ENCODE measurements at regions not wholly inside any gene's neighbourhood (a gene's known extent, or its start where the extent isn't known, plus 50 kb on each side); places are given as distances from the start of the nearest gene placed in this dataset.

DNA sequence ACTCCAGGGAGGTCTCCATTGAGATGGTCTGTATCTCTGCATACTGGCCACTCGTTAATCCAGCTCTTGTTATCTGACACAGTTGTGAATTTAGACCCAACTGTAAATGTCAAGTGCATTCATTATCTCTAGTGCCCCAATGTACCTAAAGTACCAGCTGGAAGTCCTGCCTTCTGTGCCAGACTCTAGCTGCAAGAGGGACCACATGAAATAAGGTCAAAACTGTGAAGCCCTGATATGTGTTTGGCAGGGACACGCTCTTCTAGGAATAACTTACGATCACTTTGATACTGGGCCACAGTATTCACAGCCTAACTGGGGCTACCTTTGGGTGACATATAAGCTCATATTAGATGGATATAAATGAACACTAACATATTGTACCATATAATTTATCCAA lies 268.5 kb downstream of the LRIG3 start:
- TF ChIP-seq, protein P1, sequence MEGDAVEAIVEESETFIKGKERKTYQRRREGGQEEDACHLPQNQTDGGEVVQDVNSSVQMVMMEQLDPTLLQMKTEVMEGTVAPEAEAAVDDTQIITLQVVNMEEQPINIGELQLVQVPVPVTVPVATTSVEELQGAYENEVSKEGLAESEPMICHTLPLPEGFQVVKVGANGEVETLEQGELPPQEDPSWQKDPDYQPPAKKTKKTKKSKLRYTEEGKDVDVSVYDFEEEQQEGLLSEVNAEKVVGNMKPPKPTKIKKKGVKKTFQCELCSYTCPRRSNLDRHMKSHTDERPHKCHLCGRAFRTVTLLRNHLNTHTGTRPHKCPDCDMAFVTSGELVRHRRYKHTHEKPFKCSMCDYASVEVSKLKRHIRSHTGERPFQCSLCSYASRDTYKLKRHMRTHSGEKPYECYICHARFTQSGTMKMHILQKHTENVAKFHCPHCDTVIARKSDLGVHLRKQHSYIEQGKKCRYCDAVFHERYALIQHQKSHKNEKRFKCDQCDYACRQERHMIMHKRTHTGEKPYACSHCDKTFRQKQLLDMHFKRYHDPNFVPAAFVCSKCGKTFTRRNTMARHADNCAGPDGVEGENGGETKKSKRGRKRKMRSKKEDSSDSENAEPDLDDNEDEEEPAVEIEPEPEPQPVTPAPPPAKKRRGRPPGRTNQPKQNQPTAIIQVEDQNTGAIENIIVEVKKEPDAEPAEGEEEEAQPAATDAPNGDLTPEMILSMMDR (IDR thresholded peaks at IDR 0.05) = no peak

DNA sequence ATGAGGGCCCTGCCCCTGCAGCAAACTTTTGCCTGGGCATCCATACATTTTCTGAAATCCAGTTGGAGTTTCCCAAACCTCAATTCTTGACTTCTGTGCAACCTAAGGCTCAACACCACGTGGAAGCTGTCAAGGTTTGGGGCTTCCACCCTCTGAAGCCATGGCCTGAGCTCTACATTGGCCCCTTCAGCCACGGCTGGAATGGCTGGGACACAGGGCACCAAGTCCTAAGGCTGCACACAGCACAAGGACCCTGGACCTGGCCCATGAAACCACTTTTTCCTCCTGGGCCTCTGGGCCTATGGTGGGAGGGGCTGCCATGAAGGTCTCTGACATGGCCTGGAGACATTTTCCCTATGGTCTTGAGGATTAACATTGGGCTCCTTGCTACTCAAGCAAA lies 266.3 kb downstream of the LRIG3 start:
- TF ChIP-seq, protein P1 (IDR thresholded peaks at IDR 0.05) = no peak

DNA sequence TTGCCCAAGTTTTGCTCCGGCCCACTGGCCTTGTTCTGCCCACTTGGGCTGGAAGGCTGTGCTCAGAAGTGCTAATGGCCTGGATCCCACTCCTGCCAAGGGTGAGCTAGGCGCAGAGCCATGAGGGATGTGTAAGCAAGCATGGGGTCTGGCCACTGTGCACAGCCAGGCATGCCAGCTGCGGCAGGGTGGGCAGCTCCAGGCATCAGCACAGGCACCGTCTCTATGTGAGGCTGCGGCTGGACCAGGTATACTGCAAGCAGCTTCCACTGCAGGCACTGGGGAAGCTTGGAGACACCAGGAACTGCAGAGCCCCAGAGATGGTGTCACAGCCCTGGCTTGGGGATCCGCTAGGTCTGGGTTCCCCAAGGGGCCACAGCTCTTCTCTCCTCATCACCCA lies 264.9 kb downstream of the LRIG3 start:
- TF ChIP-seq, protein P1 (IDR thresholded peaks at IDR 0.05) = no peak

DNA sequence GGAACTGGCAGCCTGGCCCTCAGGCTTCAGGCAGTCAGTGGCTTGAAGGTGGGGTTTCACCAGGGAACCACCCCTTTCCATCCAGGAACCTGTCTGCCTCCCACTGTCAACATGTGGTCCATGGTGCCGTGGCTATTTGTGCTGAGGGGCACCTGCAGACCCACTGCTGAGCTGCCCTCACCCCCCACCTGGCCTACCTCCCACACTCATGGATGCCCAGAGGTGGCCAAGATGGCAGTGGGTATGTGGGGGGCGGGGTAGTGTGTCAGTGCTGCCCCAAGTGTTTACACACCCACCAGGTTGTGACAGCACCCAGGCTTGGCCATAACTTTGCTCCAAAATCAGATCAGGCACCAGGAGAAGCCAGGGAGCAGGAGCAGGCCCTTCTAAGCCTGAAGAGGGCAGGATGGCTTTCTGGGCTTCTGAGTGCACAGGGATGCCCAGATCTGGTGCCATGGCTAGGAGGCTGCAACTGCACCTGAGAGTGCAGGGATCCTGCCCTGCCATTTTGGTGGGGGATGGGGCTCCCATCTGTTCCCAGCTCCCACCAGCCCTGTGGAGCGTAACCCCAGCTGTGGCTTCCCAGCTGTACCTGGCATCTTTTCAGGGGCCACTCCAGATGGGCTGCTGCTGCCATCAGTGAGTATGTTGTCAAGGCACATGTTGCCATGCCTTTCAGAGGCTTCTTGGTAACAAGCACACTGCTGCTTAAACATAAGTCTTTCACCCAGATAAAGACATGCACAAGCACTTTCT lies 263.9 kb downstream of the LRIG3 start:
- TF ChIP-seq, protein P1 (IDR thresholded peaks at IDR 0.05) = no peak

DNA sequence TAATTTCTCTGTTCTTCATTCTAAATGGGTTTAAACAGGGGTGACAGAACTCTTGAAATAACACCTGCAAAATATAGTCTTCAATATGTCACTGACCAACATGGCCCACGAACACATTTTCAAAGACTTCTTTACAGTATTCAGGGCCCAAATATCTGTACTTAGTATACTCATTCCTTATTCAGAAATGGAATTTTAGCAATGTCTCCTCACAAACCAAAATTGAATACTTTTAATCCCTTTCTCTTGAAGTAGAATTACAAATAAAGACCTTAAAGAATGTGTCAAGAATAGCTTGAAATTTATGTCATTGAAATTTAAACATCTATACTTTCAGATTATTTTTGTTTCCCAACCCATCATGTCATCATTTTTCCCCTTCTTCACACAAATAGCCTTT lies 263.1 kb downstream of the LRIG3 start:
- TF ChIP-seq, protein P1 (IDR thresholded peaks at IDR 0.05) = no peak

DNA sequence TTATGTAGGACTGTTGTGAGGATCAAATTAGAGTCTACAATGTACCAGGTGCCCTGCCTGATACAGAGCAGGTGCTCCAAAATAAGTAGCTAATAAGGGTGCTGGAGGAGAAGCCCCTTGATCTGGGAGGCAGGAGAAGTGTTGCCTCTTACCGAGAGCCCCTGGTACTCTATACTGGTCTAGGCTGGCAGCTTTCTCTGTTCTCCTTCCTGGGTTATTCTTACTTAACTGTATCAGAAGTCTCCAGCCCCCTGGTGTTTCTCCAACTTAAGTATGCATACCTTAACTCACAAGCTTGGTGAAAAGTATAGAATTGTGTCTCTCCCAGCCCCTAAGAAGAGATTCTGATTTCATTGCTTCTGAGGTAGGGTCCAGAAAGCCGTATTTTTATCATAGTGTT lies 254.9 kb downstream of the LRIG3 start:
- TF ChIP-seq, protein P1 (IDR thresholded peaks at IDR 0.05) = no peak

DNA sequence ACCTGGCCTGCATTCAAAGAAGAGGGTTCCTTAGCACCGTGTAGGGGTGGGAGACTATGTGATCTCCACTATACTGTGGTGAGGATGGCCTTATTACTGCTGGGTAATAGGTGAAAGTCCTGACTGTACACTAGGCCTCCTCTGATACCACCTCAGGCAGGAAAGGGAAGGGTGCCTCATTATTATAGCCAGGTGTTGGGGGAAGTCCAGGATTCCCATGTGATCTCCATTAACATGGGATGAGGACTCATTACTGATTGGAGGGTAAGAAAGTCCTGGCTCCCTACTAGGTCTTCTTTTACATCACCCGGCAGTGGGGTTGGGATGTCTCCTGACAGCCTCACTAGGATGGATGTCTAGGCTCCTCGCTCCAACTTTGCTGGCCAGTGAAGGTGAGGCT lies 252.1 kb downstream of the LRIG3 start:
- TF ChIP-seq, protein P1 (IDR thresholded peaks at IDR 0.05) = no peak

DNA sequence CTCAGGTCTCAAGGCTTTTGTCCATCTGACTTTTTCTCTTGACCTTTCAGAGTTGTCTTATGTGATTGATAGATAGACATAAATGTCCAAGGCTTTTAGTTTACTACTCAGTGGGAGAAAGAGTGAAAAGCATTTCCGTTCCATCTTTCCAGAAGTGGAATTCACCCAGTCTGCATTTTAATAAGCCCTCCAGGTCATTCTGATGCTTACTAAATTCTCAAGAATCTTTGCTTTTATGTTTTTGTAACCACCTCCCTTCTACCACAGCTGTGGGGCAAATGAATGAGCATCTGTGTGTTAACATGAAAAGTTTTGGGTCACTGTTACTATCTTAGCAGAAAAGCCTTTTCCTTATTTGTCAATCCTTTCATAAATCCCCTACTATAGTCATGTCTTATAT lies 251.4 kb downstream of the LRIG3 start:
- TF ChIP-seq, protein P1 (IDR thresholded peaks at IDR 0.05) = no peak

Measured in LNCAP (cell line).